ENCODE measurements at regions not wholly inside any gene's neighbourhood (a gene's known extent, or its start where the extent isn't known, plus 50 kb on each side); places are given as distances from the start of the nearest gene placed in this dataset.

DNA sequence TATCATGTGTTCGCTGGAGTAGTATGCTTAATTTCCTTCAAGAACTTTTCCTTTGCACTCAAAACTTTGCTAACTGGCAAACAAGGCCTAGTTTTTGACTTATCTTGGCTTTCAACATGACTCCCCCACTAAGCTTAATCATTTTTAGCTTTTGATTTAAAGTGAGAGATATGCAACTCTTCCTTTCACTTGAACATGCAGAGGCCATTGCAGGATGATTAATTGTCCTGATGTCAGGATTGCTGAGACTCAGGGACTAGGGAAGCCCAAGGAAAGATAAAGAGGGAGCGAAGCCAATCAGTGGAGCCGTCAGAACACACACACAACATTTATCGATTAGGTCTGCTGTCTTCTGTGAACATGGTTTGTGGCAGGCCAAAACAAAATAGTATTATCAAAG, 491.4 kb downstream of the CBLN4 start:
- no peak overlapping the region for H3K27ac ChIP-seq
- TF ChIP-seq, protein P1, sequence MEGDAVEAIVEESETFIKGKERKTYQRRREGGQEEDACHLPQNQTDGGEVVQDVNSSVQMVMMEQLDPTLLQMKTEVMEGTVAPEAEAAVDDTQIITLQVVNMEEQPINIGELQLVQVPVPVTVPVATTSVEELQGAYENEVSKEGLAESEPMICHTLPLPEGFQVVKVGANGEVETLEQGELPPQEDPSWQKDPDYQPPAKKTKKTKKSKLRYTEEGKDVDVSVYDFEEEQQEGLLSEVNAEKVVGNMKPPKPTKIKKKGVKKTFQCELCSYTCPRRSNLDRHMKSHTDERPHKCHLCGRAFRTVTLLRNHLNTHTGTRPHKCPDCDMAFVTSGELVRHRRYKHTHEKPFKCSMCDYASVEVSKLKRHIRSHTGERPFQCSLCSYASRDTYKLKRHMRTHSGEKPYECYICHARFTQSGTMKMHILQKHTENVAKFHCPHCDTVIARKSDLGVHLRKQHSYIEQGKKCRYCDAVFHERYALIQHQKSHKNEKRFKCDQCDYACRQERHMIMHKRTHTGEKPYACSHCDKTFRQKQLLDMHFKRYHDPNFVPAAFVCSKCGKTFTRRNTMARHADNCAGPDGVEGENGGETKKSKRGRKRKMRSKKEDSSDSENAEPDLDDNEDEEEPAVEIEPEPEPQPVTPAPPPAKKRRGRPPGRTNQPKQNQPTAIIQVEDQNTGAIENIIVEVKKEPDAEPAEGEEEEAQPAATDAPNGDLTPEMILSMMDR (conservative IDR thresholded peaks at IDR 0.05; ENCODE audit: low read depth): no peak
- ChIA-PET CTCF (interaction anchor here (0.6 to 1.1 kb wide), 2 partner anchors 37 to 101 kb away, joined by 3 to 4 read pairs; no protein-coding TSS in a partner anchor), POLR2A (ENCODE audit: low non-redundant PET) (no interaction called here)
- no peak for DNase-seq (ENCODE audit: low spot score)

DNA sequence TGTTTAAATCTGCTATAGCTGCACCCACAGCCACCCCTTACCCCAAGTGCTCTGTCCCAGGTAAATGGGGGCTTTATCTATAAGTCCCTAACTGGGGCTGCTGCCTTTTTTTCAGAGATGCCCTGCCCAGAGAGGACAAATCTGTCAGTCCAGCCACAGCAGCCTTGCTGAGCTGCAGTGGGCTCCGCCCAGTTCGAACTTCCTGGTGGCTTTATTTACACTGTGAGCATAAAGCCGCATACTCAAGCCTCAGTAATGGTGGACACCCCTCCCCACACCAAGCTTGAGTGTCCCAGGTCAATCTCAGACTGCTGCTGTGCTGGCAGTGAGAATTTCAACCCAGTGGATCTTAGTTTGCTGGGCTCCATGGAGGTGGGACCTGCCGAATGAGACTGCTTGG, 505.2 kb downstream of the CBLN4 start:
- no peak overlapping the region for H3K27ac ChIP-seq
- ChIA-PET POLR2A (ENCODE audit: low non-redundant PET) (no interaction called here), CTCF (no interaction called here)
- DNase-seq (ENCODE audit: low spot score): no peak
- TF ChIP-seq, protein P1 (conservative IDR thresholded peaks at IDR 0.05; ENCODE audit: low read depth): no peak

DNA sequence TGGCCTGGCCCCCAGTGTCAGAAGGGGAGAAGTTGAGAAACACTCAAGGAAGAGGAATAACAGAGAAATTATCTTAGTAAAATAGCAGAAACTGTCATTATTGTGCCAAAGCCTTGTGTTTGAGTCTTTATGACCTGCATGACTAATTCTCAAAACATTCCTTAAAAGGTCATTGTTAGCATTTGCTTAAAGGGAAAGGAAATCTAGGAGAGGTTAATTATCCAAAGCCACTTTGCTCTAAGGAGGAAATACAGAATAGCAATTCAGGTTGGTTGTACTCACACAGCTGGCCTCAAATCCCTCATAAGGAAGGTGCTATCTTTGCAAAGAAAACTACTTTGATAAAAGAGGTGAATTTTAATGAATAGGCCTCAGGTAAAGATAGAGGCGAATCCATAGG, 516.7 kb downstream of the CBLN4 start:
- TF ChIP-seq, protein P1 (conservative IDR thresholded peaks at IDR 0.05; ENCODE audit: low read depth): no peak
- CTCF ChIA-PET: no interaction called here

DNA sequence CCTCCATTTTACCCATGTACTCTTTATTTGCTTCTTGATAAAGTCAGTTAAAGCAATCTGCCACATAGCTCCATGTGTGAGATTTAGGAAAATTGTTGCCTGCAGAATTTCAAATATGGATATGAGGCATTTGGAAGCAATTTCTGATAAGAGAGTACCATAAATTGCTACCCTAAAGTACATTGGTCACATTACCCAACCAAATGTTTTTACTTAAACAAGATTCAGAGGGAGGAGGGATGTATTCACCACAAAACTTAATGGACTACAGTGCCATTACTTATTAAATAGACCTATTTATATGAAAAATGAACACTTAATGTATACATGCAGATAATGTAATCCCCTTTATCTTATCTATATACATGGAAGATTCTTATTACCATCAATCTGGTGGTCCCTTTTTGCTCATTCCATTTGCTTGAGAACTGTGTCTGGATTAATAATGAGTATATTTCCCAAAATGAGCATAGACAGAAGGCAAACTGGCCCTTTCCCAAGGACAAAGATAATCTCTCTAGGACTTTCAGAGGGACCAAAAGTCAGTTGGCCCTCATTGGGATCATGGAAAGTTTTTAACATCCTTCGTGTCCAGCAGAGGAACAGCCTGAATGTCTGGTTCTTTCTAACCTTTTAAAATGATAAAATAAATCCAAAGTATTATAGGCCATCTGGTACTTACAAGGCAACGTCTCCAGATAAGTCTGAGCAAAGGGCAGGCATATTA, 526.4 kb downstream of the CBLN4 start:
- ChIA-PET CTCF (no interaction called here), POLR2A (ENCODE audit: low non-redundant PET) (no interaction called here)
- H3K27ac ChIP-seq: no peak overlapping the region
- TF ChIP-seq, protein P1 (conservative IDR thresholded peaks at IDR 0.05; ENCODE audit: low read depth): no peak
- DNase-seq (ENCODE audit: low spot score): no peak

More for the DNA sequence above, 516.7 kb downstream of the CBLN4 start:
- peak; percentile 61 for DNase-seq (ENCODE audit: low spot score)
- POLR2A ChIA-PET (ENCODE audit: low non-redundant PET): no interaction called here
- H3K27ac ChIP-seq: no peak overlapping the region

DNA sequence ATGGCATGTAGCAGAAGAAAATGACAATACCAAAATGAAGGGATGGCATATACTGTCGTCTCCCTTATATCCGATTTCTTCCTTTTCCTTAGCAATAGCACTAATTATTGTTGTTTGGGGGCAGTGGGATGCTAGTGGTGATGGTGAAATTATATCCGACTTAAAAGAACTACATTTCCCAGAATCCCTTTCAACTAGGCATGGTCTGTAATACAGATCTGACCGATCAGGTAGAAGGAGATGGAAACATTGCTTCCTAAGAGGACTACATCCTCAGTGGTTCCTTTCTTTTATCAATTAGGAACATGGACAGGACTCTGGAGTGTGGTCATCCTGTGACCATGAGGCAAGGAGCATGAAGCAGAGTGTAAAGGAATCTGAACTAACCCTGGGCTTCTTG, 532.6 kb downstream of the CBLN4 start:
- POLR2A ChIA-PET (ENCODE audit: low non-redundant PET): no interaction called here
- DNase-seq (ENCODE audit: low spot score): peak; percentile 51
- TF ChIP-seq, protein P1 (conservative IDR thresholded peaks at IDR 0.05; ENCODE audit: low read depth): no peak
- H3K27ac ChIP-seq: no peak overlapping the region
- CTCF ChIA-PET: interaction anchor here (0.6 kb wide), 1 partner anchor 37 kb away, joined by 3 read pairs; no protein-coding TSS in a partner anchor

DNA sequence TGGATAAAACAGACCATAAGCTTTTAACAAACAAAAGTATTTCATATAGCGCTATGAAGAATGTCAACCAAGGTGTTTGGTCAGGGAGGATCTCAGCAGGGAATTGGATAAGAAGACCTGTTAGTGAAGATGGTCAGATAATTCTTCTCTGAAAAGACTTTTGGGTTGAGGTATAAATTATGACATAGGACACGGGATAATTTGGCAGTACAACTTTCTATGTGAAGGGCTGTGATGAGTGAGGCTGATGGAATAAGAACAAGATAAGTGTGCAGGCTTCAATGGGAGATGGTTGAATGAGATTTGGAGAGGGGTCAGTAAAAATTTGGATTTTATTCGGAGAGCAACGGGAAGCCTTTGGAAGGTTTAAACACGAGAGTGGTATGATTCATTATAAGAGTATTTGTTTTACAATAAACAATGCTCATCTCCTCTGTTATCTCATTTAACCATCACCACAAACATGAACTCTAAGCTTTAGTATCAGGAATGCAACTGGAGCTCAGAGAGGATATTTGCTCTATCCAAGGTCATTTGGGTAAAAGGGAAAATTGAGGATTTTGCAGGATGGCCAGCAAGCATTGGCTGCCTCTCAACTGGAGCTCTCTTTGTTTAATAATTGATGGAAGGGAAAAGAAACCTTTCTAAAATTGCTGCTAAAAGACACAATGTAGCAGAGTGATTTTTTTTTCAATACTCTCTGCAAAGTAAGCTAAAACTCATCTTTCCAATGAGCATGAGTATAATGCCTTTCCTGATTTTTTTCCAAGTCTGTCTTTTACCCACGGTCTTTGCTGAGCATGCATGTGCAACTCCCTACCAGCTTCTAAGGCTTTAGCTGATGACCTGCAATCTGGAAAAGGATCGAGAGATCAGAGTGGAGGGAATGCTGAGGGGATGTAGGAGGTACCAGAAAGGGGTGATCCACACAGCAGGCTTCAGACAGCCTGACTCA, 534.0 kb downstream of the CBLN4 start:
- no peak overlapping the region for H3K27ac ChIP-seq
- CTCF ChIA-PET: interaction anchor here (0.5 to 0.6 kb wide), 4 partner anchors 14 to 1399 kb away, joined by 3 to 4 read pairs (median 4); no protein-coding TSS in a partner anchor
- DNase-seq (ENCODE audit: low spot score): no peak
- TF ChIP-seq, protein P1 (conservative IDR thresholded peaks at IDR 0.05; ENCODE audit: low read depth): no peak
- POLR2A ChIA-PET (ENCODE audit: low non-redundant PET): no interaction called here

Measured in RWPE1 (cell line).